ENCODE measurements at regions not wholly inside any gene's neighbourhood (a gene's known extent, or its start where the extent isn't known, plus 50 kb on each side); places are given as distances from the start of the nearest gene placed in this dataset.

DNA sequence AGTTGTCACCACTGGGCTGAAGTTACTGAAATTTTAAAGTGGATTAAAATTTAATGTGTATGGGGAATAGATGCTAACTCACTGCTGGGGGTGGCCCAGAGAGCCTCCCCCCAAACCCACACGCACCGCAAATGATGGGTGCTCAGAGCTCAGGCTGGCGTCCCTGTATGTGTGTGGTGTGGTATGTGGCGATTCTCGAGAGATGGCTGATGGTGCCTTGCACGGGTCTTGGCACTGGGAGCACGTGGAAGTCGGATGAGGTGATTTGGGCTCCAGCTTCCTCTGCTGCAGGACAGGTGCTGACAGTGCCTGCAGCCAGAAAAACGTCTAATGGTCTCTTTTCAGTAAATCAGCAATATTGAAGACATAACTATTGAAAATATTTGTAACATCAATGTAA lies 1473.3 kb downstream of the TBC1D22A start:
- TF ChIP-seq, protein P1, sequence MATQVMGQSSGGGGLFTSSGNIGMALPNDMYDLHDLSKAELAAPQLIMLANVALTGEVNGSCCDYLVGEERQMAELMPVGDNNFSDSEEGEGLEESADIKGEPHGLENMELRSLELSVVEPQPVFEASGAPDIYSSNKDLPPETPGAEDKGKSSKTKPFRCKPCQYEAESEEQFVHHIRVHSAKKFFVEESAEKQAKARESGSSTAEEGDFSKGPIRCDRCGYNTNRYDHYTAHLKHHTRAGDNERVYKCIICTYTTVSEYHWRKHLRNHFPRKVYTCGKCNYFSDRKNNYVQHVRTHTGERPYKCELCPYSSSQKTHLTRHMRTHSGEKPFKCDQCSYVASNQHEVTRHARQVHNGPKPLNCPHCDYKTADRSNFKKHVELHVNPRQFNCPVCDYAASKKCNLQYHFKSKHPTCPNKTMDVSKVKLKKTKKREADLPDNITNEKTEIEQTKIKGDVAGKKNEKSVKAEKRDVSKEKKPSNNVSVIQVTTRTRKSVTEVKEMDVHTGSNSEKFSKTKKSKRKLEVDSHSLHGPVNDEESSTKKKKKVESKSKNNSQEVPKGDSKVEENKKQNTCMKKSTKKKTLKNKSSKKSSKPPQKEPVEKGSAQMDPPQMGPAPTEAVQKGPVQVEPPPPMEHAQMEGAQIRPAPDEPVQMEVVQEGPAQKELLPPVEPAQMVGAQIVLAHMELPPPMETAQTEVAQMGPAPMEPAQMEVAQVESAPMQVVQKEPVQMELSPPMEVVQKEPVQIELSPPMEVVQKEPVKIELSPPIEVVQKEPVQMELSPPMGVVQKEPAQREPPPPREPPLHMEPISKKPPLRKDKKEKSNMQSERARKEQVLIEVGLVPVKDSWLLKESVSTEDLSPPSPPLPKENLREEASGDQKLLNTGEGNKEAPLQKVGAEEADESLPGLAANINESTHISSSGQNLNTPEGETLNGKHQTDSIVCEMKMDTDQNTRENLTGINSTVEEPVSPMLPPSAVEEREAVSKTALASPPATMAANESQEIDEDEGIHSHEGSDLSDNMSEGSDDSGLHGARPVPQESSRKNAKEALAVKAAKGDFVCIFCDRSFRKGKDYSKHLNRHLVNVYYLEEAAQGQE (IDR thresholded peaks at IDR 0.05; ENCODE audit: insufficient read depth in 1 of 2, low read depth in 2 of 2, low read length in 1 of 2) = no peak
- TF ChIP-seq, protein P2, sequence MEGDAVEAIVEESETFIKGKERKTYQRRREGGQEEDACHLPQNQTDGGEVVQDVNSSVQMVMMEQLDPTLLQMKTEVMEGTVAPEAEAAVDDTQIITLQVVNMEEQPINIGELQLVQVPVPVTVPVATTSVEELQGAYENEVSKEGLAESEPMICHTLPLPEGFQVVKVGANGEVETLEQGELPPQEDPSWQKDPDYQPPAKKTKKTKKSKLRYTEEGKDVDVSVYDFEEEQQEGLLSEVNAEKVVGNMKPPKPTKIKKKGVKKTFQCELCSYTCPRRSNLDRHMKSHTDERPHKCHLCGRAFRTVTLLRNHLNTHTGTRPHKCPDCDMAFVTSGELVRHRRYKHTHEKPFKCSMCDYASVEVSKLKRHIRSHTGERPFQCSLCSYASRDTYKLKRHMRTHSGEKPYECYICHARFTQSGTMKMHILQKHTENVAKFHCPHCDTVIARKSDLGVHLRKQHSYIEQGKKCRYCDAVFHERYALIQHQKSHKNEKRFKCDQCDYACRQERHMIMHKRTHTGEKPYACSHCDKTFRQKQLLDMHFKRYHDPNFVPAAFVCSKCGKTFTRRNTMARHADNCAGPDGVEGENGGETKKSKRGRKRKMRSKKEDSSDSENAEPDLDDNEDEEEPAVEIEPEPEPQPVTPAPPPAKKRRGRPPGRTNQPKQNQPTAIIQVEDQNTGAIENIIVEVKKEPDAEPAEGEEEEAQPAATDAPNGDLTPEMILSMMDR (IDR thresholded peaks at IDR 0.05) = no peak
- TF ChIP-seq SIN3A (IDR thresholded peaks at IDR 0.05; ENCODE audit: borderline replicate concordance, insufficient read depth, low read depth, low read length) = no peak
- no peak for TF ChIP-seq POLR2AphosphoS5 (IDR thresholded peaks at IDR 0.05; ENCODE audit: low read depth, low read length)

Data from Panc1 (cell line).